GM12878 (cell line): ENCODE measurements at regions not wholly inside any gene's neighbourhood (a gene's known extent, or its start where the extent isn't known, plus 50 kb on each side); places are given as distances from the start of the nearest gene placed in this dataset.

Experiments
- ATF3 ChIP-seq: IDR thresholded peaks from 2 replicates; pipeline ENCODE4 v1.6.1; 2011; ENCODE audit warnings: low read depth, mild to moderate bottlenecking, low read length, moderate library complexity, borderline replicate concordance; ENCODE audit errors: extremely low read depth
- CREB1 ChIP-seq: IDR thresholded peaks from 2 replicates; pipeline ENCODE4 v1.6.1; 2012; ENCODE audit warnings: low read depth, mild to moderate bottlenecking, inconsistent platforms
- CTCF ChIP-seq, 3 experiments: IDR thresholded peaks in 2 of 3; conservative IDR thresholded peaks in 1 of 3; 2 replicates each; pipeline ENCODE4 v1.5.1; 2011; ENCODE audit warnings: low read depth in 3 of 3, low read length in 3 of 3, mild to moderate bottlenecking in 3 of 3, control low read depth in 2 of 3, moderate library complexity in 2 of 3, inconsistent platforms in 1 of 3, mixed read lengths in 1 of 3; ENCODE audit not compliant: control insufficient read depth in 2 of 3, insufficient read depth in 1 of 3; ENCODE audit errors: extremely low read depth in 1 of 3
- HDAC2 ChIP-seq: fragments of 200-600 bp; sonication (generic); IDR thresholded peaks from 2 replicates; pipeline ENCODE4 v1.6.1; 2017
- NFYA ChIP-seq: IDR thresholded peaks from 2 replicates; pipeline ENCODE4 v1.6.1; 2011; ENCODE audit warnings: low read depth, mild to moderate bottlenecking, low read length, improper control_type of control experiment, borderline replicate concordance
- POLR2AphosphoS5 ChIP-seq: IDR thresholded peaks from 2 replicates; pipeline ENCODE4 v1.6.1; 2011; ENCODE audit warnings: mild to moderate bottlenecking, low read length, inconsistent platforms
- SIN3A ChIP-seq: IDR thresholded peaks from 2 replicates; pipeline ENCODE4 v1.6.1; 2012; ENCODE audit warnings: low read depth, low read length, improper control_type of control experiment
- TAF1 ChIP-seq: IDR thresholded peaks from 2 replicates; pipeline ENCODE4 v1.6.1; 2011; ENCODE audit warnings: mild to moderate bottlenecking, low read depth, low read length, borderline replicate concordance
- USF2 ChIP-seq: IDR thresholded peaks from 2 replicates; pipeline ENCODE4 v1.6.1; 2011; ENCODE audit warnings: low read depth, low read length, improper control_type of control experiment, borderline replicate concordance
- YY1 ChIP-seq: IDR thresholded peaks from 2 replicates; pipeline ENCODE4 v1.6.1; 2011; ENCODE audit warnings: low read depth, mild to moderate bottlenecking, low read length
- ZNF592 ChIP-seq: fragments of 450-650 bp; IDR thresholded peaks from 2 replicates; pipeline ENCODE4 v1.6.1; 2017; ENCODE audit warnings: mild to moderate bottlenecking, moderate library complexity
- ZZZ3 ChIP-seq: IDR thresholded peaks from 2 replicates; pipeline ENCODE4 v1.6.1; 2011; ENCODE audit warnings: low read depth; ENCODE audit not compliant: control insufficient read depth, insufficient read length

- no peak for TF ChIP-seq NFYA
- no peak for TF ChIP-seq CTCF (IDR thresholded peaks at IDR 0.05 in 2 of 3, conservative IDR thresholded peaks at IDR 0.05 in 1 of 3; ENCODE audit: control insufficient read depth in 2 of 3, extremely low read depth in 1 of 3, insufficient read depth in 1 of 3, low read depth in 3 of 3, low read length in 3 of 3)
- TF ChIP-seq YY1: no peak
- TF ChIP-seq ZNF592: no peak
- no peak for TF ChIP-seq HDAC2
- TF ChIP-seq SIN3A: no peak
- no peak for TF ChIP-seq POLR2AphosphoS5
- no peak for TF ChIP-seq USF2
- no peak for TF ChIP-seq TAF1
- no peak for TF ChIP-seq ATF3
- TF ChIP-seq ZZZ3: no peak
- TF ChIP-seq CREB1: no peak
Measured at GRCh38 chr2:77818186-77818585, 296.0 kb upstream of the LRRTM4 start.
